ENCODE measurements at regions not wholly inside any gene's neighbourhood (a gene's known extent, or its start where the extent isn't known, plus 50 kb on each side); places are given as distances from the start of the nearest gene placed in this dataset.

- no peak overlapping the region for H3K4me3 ChIP-seq (ENCODE audit: low read depth, low read length)
- in situ Hi-C loops (cut with HindIII; ENCODE audit: low sequenced_read_pairs), result no loop called here
- no peak for DNase-seq (ENCODE audit: low read depth)
- no peak for TF ChIP-seq CTCF (IDR thresholded peaks at IDR 0.05; ENCODE audit: low read depth, low read length, missing control alignments)
Observed at GRCh38 chr5:142461028-142461590, 136.3 kb upstream of the SPRY4 start.

- no peak for DNase-seq (ENCODE audit: low read depth)
- in situ Hi-C loops (cut with HindIII; ENCODE audit: low sequenced_read_pairs), result no loop called here
- no peak overlapping the region for H3K4me3 ChIP-seq (ENCODE audit: low read depth, low read length)
Observed at GRCh38 chr5:142459209-142459608, 134.4 kb upstream of the SPRY4 start.

GRCh38 chr5:142455856-142456255 lies 131.0 kb upstream of the SPRY4 start:
- TF ChIP-seq CTCF (IDR thresholded peaks at IDR 0.05; ENCODE audit: low read depth, low read length, missing control alignments), result no peak
- H3K4me3 ChIP-seq (ENCODE audit: low read depth, low read length), result no peak overlapping the region
- DNase-seq (ENCODE audit: low read depth), result no peak
- in situ Hi-C loops (cut with HindIII; ENCODE audit: low sequenced_read_pairs), result no loop called here

More at GRCh38 chr5:142459209-142459608, 134.4 kb upstream of the SPRY4 start:
- TF ChIP-seq CTCF (IDR thresholded peaks at IDR 0.05; ENCODE audit: low read depth, low read length, missing control alignments), result no peak

- in situ Hi-C loops (cut with HindIII; ENCODE audit: low sequenced_read_pairs), result no loop called here
- DNase-seq (ENCODE audit: low read depth), result no peak
- no peak overlapping the region for H3K4me3 ChIP-seq (ENCODE audit: low read depth, low read length)
- TF ChIP-seq CTCF (IDR thresholded peaks at IDR 0.05; ENCODE audit: low read depth, low read length, missing control alignments), result no peak
Observed at GRCh38 chr5:142453932-142454331, 129.1 kb upstream of the SPRY4 start.

- in situ Hi-C loops (cut with HindIII; ENCODE audit: low sequenced_read_pairs), result no loop called here
- no peak for DNase-seq (ENCODE audit: low read depth)
- TF ChIP-seq CTCF (IDR thresholded peaks at IDR 0.05; ENCODE audit: low read depth, low read length, missing control alignments), result no peak
Observed at GRCh38 chr5:142450419-142450818, 125.6 kb upstream of the SPRY4 start.

GRCh38 chr5:142447887-142448286 lies 123.1 kb upstream of the SPRY4 start:
- in situ Hi-C loops (cut with HindIII; ENCODE audit: low sequenced_read_pairs), result no loop called here

More at GRCh38 chr5:142450419-142450818, 125.6 kb upstream of the SPRY4 start:
- H3K4me3 ChIP-seq (ENCODE audit: low read depth, low read length), result no peak overlapping the region

More at GRCh38 chr5:142447887-142448286, 123.1 kb upstream of the SPRY4 start:
- TF ChIP-seq CTCF (IDR thresholded peaks at IDR 0.05; ENCODE audit: low read depth, low read length, missing control alignments), result no peak
- DNase-seq (ENCODE audit: low read depth), result no peak
- H3K4me3 ChIP-seq (ENCODE audit: low read depth, low read length), result no peak overlapping the region
